DND-41 (cell line): ENCODE measurements at regions not wholly inside any gene's neighbourhood (a gene's known extent, or its start where the extent isn't known, plus 50 kb on each side); places are given as distances from the start of the nearest gene placed in this dataset.
A peak's percentile ranks its signal among the peaks of the same experiment; 100 is the strongest.

ENCODE experiments used
- ATAC-seq: fragments of 200-7000 bp; cut with Tn5 transposase; 3 replicates; pipeline ENCODE4 v1.9.1; 2021; ENCODE audit warnings: low read depth; ENCODE audit not compliant: insufficient read depth
- DNase-seq: peaks from one replicate; pipeline ENCODE4 v3.0.0-alpha.2; 2020
- H2AFZ ChIP-seq: 2 replicates; pipeline ENCODE4 v1.6.0; 2012; ENCODE audit warnings: low read depth, low read length
- H3K27ac ChIP-seq: 2 replicates; pipeline ENCODE4 v1.5.1; 2012; ENCODE audit warnings: low read length, inconsistent platforms
- H3K27me3 ChIP-seq: fragments of 200-600 bp; sonication (generic); 2 replicates; pipeline ENCODE4 v1.6.0; 2012; ENCODE audit warnings: low read length, mild to moderate bottlenecking, inconsistent platforms; ENCODE audit not compliant: insufficient read depth, poor library complexity
- H3K36me3 ChIP-seq: 2 replicates; pipeline ENCODE4 v1.5.1; 2012; ENCODE audit warnings: low read length, inconsistent platforms; ENCODE audit not compliant: insufficient read depth
- H3K4me1 ChIP-seq: 2 replicates; pipeline ENCODE4 v1.5.1; 2012; ENCODE audit warnings: mild to moderate bottlenecking, low read length; ENCODE audit not compliant: insufficient read depth
- H3K4me2 ChIP-seq: 2 replicates; pipeline ENCODE4 v1.6.0; 2012; ENCODE audit warnings: mild to moderate bottlenecking, moderate library complexity, low read length, inconsistent platforms; ENCODE audit not compliant: insufficient read depth
- H3K4me3 ChIP-seq, 2 experiments: fragments of 200-600 bp in 1 of 2; shearing (Covaris generic) in 1 of 2; 2 replicates each; pipeline ENCODE4 v1.5.1; 2012 to 2016; ENCODE audit warnings: inconsistent platforms in 2 of 2, low read length in 2 of 2, mild to moderate bottlenecking in 2 of 2, low read depth in 1 of 2, moderate library complexity in 1 of 2
- H3K79me2 ChIP-seq: 2 replicates; pipeline ENCODE4 v1.6.0; 2012; ENCODE audit warnings: low read length, inconsistent platforms; ENCODE audit not compliant: insufficient read depth
- H3K9ac ChIP-seq: 2 replicates; pipeline ENCODE4 v1.6.0; 2012; ENCODE audit warnings: low read depth, mild to moderate bottlenecking, inconsistent platforms, low read length, moderate library complexity
- H3K9me3 ChIP-seq: 2 replicates; pipeline ENCODE4 v1.5.1; 2012; ENCODE audit warnings: low read length, moderate library complexity, mild to moderate bottlenecking, inconsistent platforms; ENCODE audit not compliant: insufficient read depth, severe bottlenecking
- H4K20me1 ChIP-seq: 2 replicates; pipeline ENCODE4 v1.6.0; 2012; ENCODE audit warnings: low read length; ENCODE audit not compliant: insufficient read depth
- EZH2 ChIP-seq: IDR thresholded peaks from 3 replicates; pipeline ENCODE4 v1.6.1; 2012; ENCODE audit warnings: borderline replicate concordance, low read depth, mild to moderate bottlenecking, moderate library complexity, low read length, inconsistent platforms; ENCODE audit not compliant: severe bottlenecking
- TF ChIP-seq, protein P1 (sequence below): IDR thresholded peaks from 2 replicates; pipeline ENCODE4 v1.5.1; 2012; ENCODE audit warnings: borderline replicate concordance, low read length, moderate library complexity, mild to moderate bottlenecking; ENCODE audit not compliant: poor library complexity, severe bottlenecking; ENCODE audit errors: extremely low read depth

DNA sequence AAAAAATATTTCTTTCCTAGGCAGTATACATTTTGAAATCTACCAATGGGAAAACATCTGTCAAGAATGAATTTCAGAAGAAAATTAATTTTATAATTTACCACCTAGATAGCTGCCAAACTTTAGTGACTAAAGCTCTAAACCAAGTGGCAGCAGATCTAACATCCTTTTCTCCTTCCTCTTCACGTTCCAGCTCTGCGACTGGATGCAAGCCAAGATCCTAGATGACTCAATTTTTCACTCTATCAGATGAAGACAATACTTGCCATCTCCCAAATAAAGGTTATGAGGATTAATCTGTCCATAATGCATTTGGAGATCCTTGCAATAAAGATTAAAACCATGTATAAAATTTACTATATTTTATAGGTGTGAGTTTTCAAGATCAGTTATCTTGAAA, 66.7 kb upstream of the MIR17HG start:
- H3K9me3 ChIP-seq = no peaks in the 10 kb centered on the region
- no peak overlapping the region for H3K27ac ChIP-seq
- H3K9ac ChIP-seq = no peak overlapping the region
- no peak for ATAC-seq
- H3K4me3 ChIP-seq = no peak overlapping the region
- H3K27me3 ChIP-seq = no peaks in the 10 kb centered on the region
- no peaks in the 10 kb centered on the region for H3K79me2 ChIP-seq
- peaks cover 8% of the 10 kb centered on the region for H3K4me1 ChIP-seq
- no peak overlapping the region for H2AFZ ChIP-seq
- H3K4me2 ChIP-seq = no peak overlapping the region
- TF ChIP-seq, protein P1, sequence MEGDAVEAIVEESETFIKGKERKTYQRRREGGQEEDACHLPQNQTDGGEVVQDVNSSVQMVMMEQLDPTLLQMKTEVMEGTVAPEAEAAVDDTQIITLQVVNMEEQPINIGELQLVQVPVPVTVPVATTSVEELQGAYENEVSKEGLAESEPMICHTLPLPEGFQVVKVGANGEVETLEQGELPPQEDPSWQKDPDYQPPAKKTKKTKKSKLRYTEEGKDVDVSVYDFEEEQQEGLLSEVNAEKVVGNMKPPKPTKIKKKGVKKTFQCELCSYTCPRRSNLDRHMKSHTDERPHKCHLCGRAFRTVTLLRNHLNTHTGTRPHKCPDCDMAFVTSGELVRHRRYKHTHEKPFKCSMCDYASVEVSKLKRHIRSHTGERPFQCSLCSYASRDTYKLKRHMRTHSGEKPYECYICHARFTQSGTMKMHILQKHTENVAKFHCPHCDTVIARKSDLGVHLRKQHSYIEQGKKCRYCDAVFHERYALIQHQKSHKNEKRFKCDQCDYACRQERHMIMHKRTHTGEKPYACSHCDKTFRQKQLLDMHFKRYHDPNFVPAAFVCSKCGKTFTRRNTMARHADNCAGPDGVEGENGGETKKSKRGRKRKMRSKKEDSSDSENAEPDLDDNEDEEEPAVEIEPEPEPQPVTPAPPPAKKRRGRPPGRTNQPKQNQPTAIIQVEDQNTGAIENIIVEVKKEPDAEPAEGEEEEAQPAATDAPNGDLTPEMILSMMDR = no peak
- TF ChIP-seq EZH2 = no peak
- no peak for DNase-seq
- H4K20me1 ChIP-seq = no peaks in the 10 kb centered on the region
- H3K36me3 ChIP-seq = no peaks in the 10 kb centered on the region

DNA sequence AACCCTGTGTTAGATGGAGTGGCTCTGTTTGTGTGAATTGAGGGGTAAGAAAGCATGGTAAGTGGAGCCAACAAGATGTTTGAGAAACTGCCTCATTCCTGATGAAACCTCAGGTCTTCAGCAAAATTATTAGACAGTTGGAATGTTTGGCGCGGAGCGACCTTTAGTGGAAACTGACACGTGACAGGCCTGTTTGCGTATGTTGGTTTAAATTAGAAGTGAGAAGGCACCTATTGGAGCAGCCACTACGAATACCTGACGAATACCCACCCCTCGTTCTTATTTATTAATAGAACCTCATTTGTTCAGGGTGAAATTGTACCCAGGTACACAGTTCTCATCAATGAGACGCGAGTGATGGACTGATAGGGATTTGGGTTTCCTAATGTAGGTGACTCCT, 63.2 kb upstream of the MIR17HG start:
- no peak for TF ChIP-seq EZH2
- H3K36me3 ChIP-seq = no peaks in the 10 kb centered on the region
- H3K9ac ChIP-seq = no peak overlapping the region
- no peaks in the 10 kb centered on the region for H3K9me3 ChIP-seq
- H2AFZ ChIP-seq = 0 out of 2 replicates have a peak overlapping the region, but pooled peaks have one; percentile 19
- H4K20me1 ChIP-seq = no peaks in the 10 kb centered on the region
- no peak overlapping the region for H3K27ac ChIP-seq
- H3K4me1 ChIP-seq = peaks cover 3% of the 10 kb centered on the region
- no peaks in the 10 kb centered on the region for H3K79me2 ChIP-seq
- no peak overlapping the region for H3K4me2 ChIP-seq
- H3K27me3 ChIP-seq = no peaks in the 10 kb centered on the region
- H3K4me3 ChIP-seq = no peak overlapping the region
- no peak for ATAC-seq
- DNase-seq = no peak

DNA sequence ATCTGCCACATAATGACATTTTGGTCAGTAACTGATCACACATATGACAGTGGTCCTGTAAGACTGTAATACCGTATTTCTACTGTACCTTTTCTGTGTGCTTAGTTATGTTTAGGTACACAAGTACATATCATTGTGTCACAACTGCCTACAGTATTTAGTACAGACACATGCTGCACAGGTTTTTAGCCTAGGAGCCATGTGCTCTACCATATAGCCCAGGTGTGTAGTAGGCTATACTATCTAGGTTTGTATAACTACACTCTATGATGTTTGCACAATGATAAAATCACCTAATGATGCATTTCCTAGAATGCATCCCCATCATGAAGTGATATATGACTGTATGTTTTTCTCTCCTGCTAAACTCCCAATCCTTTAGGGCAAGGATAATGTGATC, 61.2 kb upstream of the MIR17HG start:
- Histone ChIP-seq H3K4me2 (no peak overlapping the region), H3K9ac (no peak overlapping the region), H3K4me1 (no peaks in the 10 kb centered on the region), H3K4me3 (no peak overlapping the region), H3K9me3 (no peaks in the 10 kb centered on the region), H3K27me3 (no peaks in the 10 kb centered on the region), H3K79me2 (no peaks in the 10 kb centered on the region), H4K20me1 (no peaks in the 10 kb centered on the region), H3K27ac (no peak overlapping the region), H2AFZ (no peak overlapping the region), H3K36me3 (no peaks in the 10 kb centered on the region)
- no peak for TF ChIP-seq EZH2
- TF ChIP-seq, protein P1 = no peak
- ATAC-seq = no peak
- no peak for DNase-seq

DNA sequence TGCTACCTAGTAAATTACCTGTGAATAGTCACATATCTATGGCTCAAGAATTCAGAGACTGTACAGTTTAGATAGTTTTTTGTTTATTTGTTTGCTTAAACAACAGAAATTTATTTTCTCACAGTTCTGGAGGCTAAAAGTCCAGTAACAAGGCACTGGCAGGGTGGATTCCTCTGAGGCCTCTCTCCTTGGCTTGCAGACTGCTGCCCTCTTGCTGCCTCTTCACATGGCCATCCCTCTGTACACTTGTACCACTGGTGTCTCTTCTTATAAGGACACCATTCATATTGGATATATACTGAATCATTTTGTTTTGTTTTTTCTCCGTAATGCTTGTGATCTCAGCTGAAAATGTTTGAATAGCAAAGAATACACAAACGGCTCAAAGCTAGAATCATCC, 56.4 kb upstream of the MIR17HG start:
- TF ChIP-seq, protein P1 = peak; percentile 36
- TF ChIP-seq EZH2 = no peak
- no peak overlapping the region for H2AFZ ChIP-seq

More for the DNA sequence above, 56.4 kb upstream of the MIR17HG start:
- Histone ChIP-seq H3K9me3 (no peaks in the 10 kb centered on the region), H3K4me3 (no peak overlapping the region), H3K79me2 (no peaks in the 10 kb centered on the region), H4K20me1 (no peaks in the 10 kb centered on the region), H3K36me3 (no peaks in the 10 kb centered on the region), H3K9ac (no peak overlapping the region), H3K4me1 (peaks cover 7% of the 10 kb centered on the region; the same call in 1 of the 2 replicates), H3K27me3 (no peaks in the 10 kb centered on the region), H3K27ac (no peak overlapping the region), H3K4me2 (no peak overlapping the region)
- ATAC-seq (no peak), DNase-seq (no peak)
